ENCODE measurements at regions not wholly inside any gene's neighbourhood (a gene's known extent, or its start where the extent isn't known, plus 50 kb on each side); places are given as distances from the start of the nearest gene placed in this dataset.

- intact Hi-C loops (cut with micrococcal nuclease), result no loop called here
- H3K27me3 Mint-ChIP-seq, result no peaks in the 10 kb centered on the region
- no peak overlapping the region for H3K4me3 Mint-ChIP-seq
- no peaks in the 10 kb centered on the region for H3K36me3 Mint-ChIP-seq (ENCODE audit: low read depth)
- H3K9me3 Mint-ChIP-seq, result peaks cover 32% of the 10 kb centered on the region
- no peaks in the 10 kb centered on the region for H3K4me1 Mint-ChIP-seq (ENCODE audit: low read depth)
- no peak overlapping the region for H3K27ac Mint-ChIP-seq
Observed at GRCh38 chr7:80563561-80564327, 51.9 kb upstream of the GNAT3 start.

GRCh38 chr7:80565554-80565953 lies 53.7 kb upstream of the GNAT3 start:
- Mint-ChIP-seq H3K36me3 (ENCODE audit: low read depth) (no peaks in the 10 kb centered on the region), H3K9me3 (peaks cover 28% of the 10 kb centered on the region)

GRCh38 chr7:80581486-80582260 lies 56.8 kb upstream of the CD36 start:
- Mint-ChIP-seq H3K4me3 (no peak overlapping the region), H3K36me3 (ENCODE audit: low read depth) (no peaks in the 10 kb centered on the region), H3K27ac (no peak overlapping the region), H3K4me1 (ENCODE audit: low read depth) (peaks cover 18% of the 10 kb centered on the region), H3K9me3 (peaks cover 14% of the 10 kb centered on the region), H3K27me3 (no peaks in the 10 kb centered on the region)
- intact Hi-C loops (cut with micrococcal nuclease), result no loop called here

More at GRCh38 chr7:80565554-80565953, 53.7 kb upstream of the GNAT3 start:
- Mint-ChIP-seq H3K27ac (no peak overlapping the region), H3K4me3 (no peak overlapping the region), H3K4me1 (ENCODE audit: low read depth) (no peaks in the 10 kb centered on the region), H3K27me3 (no peaks in the 10 kb centered on the region)
- intact Hi-C loops (cut with micrococcal nuclease), result no loop called here

GRCh38 chr7:80583901-80584300 lies 54.5 kb upstream of the CD36 start:
- Mint-ChIP-seq H3K36me3 (ENCODE audit: low read depth) (no peaks in the 10 kb centered on the region), H3K4me1 (ENCODE audit: low read depth) (peaks cover 18% of the 10 kb centered on the region), H3K27ac (peak overlapping the region; percentile 64), H3K27me3 (no peaks in the 10 kb centered on the region), H3K9me3 (peaks cover 8% of the 10 kb centered on the region), H3K4me3 (no peak overlapping the region)
- intact Hi-C loops (cut with micrococcal nuclease), result no loop called here

GRCh38 chr7:80584778-80585177 lies 53.7 kb upstream of the CD36 start:
- Mint-ChIP-seq H3K9me3 (peaks cover 6% of the 10 kb centered on the region), H3K27me3 (no peaks in the 10 kb centered on the region), H3K4me1 (ENCODE audit: low read depth) (peaks cover 22% of the 10 kb centered on the region), H3K27ac (no peak overlapping the region), H3K36me3 (ENCODE audit: low read depth) (no peaks in the 10 kb centered on the region), H3K4me3 (no peak overlapping the region)
- intact Hi-C loops (cut with micrococcal nuclease), result no loop called here

- Mint-ChIP-seq H3K27ac (no peak overlapping the region), H3K9me3 (no peaks in the 10 kb centered on the region), H3K4me1 (ENCODE audit: low read depth) (peaks cover 32% of the 10 kb centered on the region), H3K36me3 (ENCODE audit: low read depth) (no peaks in the 10 kb centered on the region), H3K4me3 (no peak overlapping the region), H3K27me3 (no peaks in the 10 kb centered on the region)
- intact Hi-C loops (cut with micrococcal nuclease), result no loop called here
Observed at GRCh38 chr7:80587538-80587937, 50.9 kb upstream of the CD36 start.

- Mint-ChIP-seq H3K36me3 (ENCODE audit: low read depth) (no peaks in the 10 kb centered on the region), H3K27ac (no peak overlapping the region), H3K9me3 (no peaks in the 10 kb centered on the region), H3K4me1 (ENCODE audit: low read depth) (peaks cover 28% of the 10 kb centered on the region), H3K27me3 (no peaks in the 10 kb centered on the region), H3K4me3 (no peak overlapping the region)
- intact Hi-C loops (cut with micrococcal nuclease), result no loop called here
Observed at GRCh38 chr7:80588591-80588990, 49.9 kb upstream of the CD36 start.
